HepG2 (cell line): ENCODE measurements at regions not wholly inside any gene's neighbourhood (a gene's known extent, or its start where the extent isn't known, plus 50 kb on each side); places are given as distances from the start of the nearest gene placed in this dataset.

Experiments
- ATAC-seq: fragments of 200-7000 bp; cut with Tn5 transposase; 3 replicates; pipeline ENCODE4 v1.9.1; 2020; ENCODE audit warnings: mild to moderate bottlenecking, moderate library complexity
- BruUV-seq: library from RNA; stranded (reverse); fragments of 400-500 nt; replicated peaks from 2 replicates; lab custom pipeline; 2021; lab: Mats Ljungman, UMichigan
- CTCF ChIA-PET: fragments of 300-600 bp; formaldehyde crosslinking; extraction: SDS; loops from one replicate; lab custom pipeline; 2021; ENCODE audit warnings: low total read pairs, inconsistent platforms, low intra/inter-chr PET ratio; lab: Yijun Ruan, JAX
- POLR2A ChIA-PET: fragments of 350-600 bp; sonication (Branson Sonifier 250); formaldehyde crosslinking; loops from one replicate; lab custom pipeline; 2020; ENCODE audit warnings: antibody characterized with exemption, inconsistent platforms; lab: Yijun Ruan, JAX
- DNase-seq: peaks from one replicate; pipeline ENCODE4 v3.0.0-alpha.2; 2015; ENCODE audit warnings: low spot score
- FAIRE-seq: peaks from 3 replicates; lab custom pipeline; 2011; peaks lifted over from hg19 to GRCh38; lab: Jason Lieb, UNC
- H2AFZ ChIP-seq: one replicate; pipeline ENCODE4 v1.6.1; 2011; ENCODE audit warnings: low read length, inconsistent platforms
- H3K27ac ChIP-seq: fragments of 300-600 bp; 3 replicates; pipeline ENCODE4 v1.8.0; 2011; ENCODE audit warnings: mixed run types, mild to moderate bottlenecking, mixed read lengths, low read length, inconsistent platforms; ENCODE audit not compliant: insufficient read depth; ENCODE audit errors: extremely low read length
- H3K27me3 ChIP-seq, 2 experiments: fragments of 200-600 bp in 1 of 2; 2 replicates in 1 of 2; 3 replicates in 1 of 2; pipeline versions ENCODE4 v1.6.0 to v1.8.0; 2011; ENCODE audit warnings: low read length in 2 of 2, mild to moderate bottlenecking in 2 of 2, moderate library complexity in 2 of 2, inconsistent platforms in 1 of 2; ENCODE audit not compliant: insufficient read depth in 2 of 2, control insufficient read depth in 1 of 2
- H3K36me3 ChIP-seq, 2 experiments: fragments of 200-600 bp in 1 of 2; replicated peaks in 1 of 2; 2 replicates in 1 of 2; 3 replicates in 1 of 2; pipeline versions ENCODE4 v1.5.1 to v1.8.0; 2011; ENCODE audit warnings: low read length in 2 of 2, inconsistent platforms in 1 of 2; ENCODE audit not compliant: insufficient read depth in 2 of 2, control insufficient read depth in 1 of 2
- H3K4me1 ChIP-seq: 2 replicates; pipeline ENCODE4 v1.5.1; 2012; ENCODE audit warnings: low read length, inconsistent platforms; ENCODE audit not compliant: insufficient read depth
- H3K4me2 ChIP-seq: 2 replicates; pipeline ENCODE4 v1.6.0; 2011; ENCODE audit warnings: low read depth, low read length, inconsistent platforms
- H3K4me3 ChIP-seq, 3 experiments: fragments of 200-600 bp in 1 of 3; sonication (generic), shearing (Covaris generic) in 1 of 3; replicated peaks in 1 of 3; 2 replicates each; pipeline ENCODE4 v1.5.1; 2011 to 2016; ENCODE audit warnings: low read length in 3 of 3, inconsistent platforms in 2 of 3, low read depth in 2 of 3, mild to moderate bottlenecking in 2 of 3, control low read depth in 1 of 3, mixed read lengths in 1 of 3; ENCODE audit not compliant: insufficient read depth in 1 of 3
- H3K79me2 ChIP-seq: one replicate; pipeline ENCODE4 v1.6.1; 2011; ENCODE audit warnings: low read length, inconsistent platforms; ENCODE audit not compliant: insufficient read depth
- H3K9ac ChIP-seq: 2 replicates; pipeline ENCODE4 v1.6.0; 2011; ENCODE audit warnings: mild to moderate bottlenecking, low read depth, low read length, inconsistent platforms; ENCODE audit not compliant: insufficient read depth
- H3K9me3 ChIP-seq: 2 replicates; pipeline ENCODE4 v1.5.1; 2012; ENCODE audit warnings: mild to moderate bottlenecking, low read length
- H4K20me1 ChIP-seq: 2 replicates; pipeline ENCODE4 v1.6.0; 2011; ENCODE audit warnings: inconsistent platforms, mild to moderate bottlenecking, low read length, moderate library complexity; ENCODE audit not compliant: insufficient read depth
- ATF1 ChIP-seq: IDR thresholded peaks from 2 replicates; pipeline ENCODE4 v1.6.1; 2016; ENCODE audit warnings: mild to moderate bottlenecking, control low read depth
- BRD4 ChIP-seq: sonication (generic); formaldehyde crosslinking; IDR thresholded peaks from 2 replicates; pipeline ENCODE4 v1.4.0; 2020; ENCODE audit warnings: missing genetic modification reagents
- DDIT3 ChIP-seq: sonication (generic); formaldehyde crosslinking; IDR thresholded peaks from 2 replicates; pipeline ENCODE4 v1.4.0; 2020; ENCODE audit warnings: mild to moderate bottlenecking, missing genetic modification reagents
- E2F1 ChIP-seq: sonication (generic); formaldehyde crosslinking; IDR thresholded peaks from 2 replicates; pipeline ENCODE4 v1.5.0; 2020; ENCODE audit warnings: missing genetic modification reagents
- IRF1 ChIP-seq: sonication (generic); formaldehyde crosslinking; IDR thresholded peaks from 2 replicates; pipeline ENCODE4 v1.4.0; 2020; ENCODE audit warnings: low read depth, mild to moderate bottlenecking, missing genetic modification reagents
- MZF1 ChIP-seq: sonication (generic); formaldehyde crosslinking; IDR thresholded peaks from 2 replicates; pipeline ENCODE4 v1.8.1; 2023; ENCODE audit warnings: mild to moderate bottlenecking, missing genetic modification reagents, borderline replicate concordance
- PHB2 ChIP-seq: fragments of 450-650 bp; IDR thresholded peaks from 2 replicates; pipeline ENCODE4 v1.6.1; 2018; ENCODE audit not compliant: partially characterized antibody
- RBFOX2 ChIP-seq: fragments of 200-400 bp; formaldehyde crosslinking; IDR thresholded peaks from 2 replicates; pipeline ENCODE4 v1.6.1; 2017; ENCODE audit warnings: low read depth, mild to moderate bottlenecking, low read length
- RBM39 ChIP-seq: fragments of 200-400 bp; formaldehyde crosslinking; IDR thresholded peaks from one replicate; pipeline ENCODE4 v1.6.1; 2018; ENCODE audit warnings: antibody characterized with exemption, mild to moderate bottlenecking, low read depth, low read length; ENCODE audit not compliant: poor library complexity, severe bottlenecking
- SATB2 ChIP-seq: sonication (generic); formaldehyde crosslinking; IDR thresholded peaks from 2 replicates; pipeline ENCODE4 v1.5.0; 2020; ENCODE audit warnings: missing genetic modification reagents
- SRY ChIP-seq: sonication (generic); formaldehyde crosslinking; IDR thresholded peaks from 2 replicates; pipeline ENCODE4 v1.8.0; 2022; ENCODE audit warnings: mild to moderate bottlenecking, missing genetic modification reagents
- TEAD2 ChIP-seq: sonication (generic); formaldehyde crosslinking; IDR thresholded peaks from 2 replicates; pipeline ENCODE4 v1.9.0; 2021; ENCODE audit warnings: missing genetic modification reagents
- ZEB1 ChIP-seq: IDR thresholded peaks from 2 replicates; pipeline ENCODE4 v1.6.1; 2012; ENCODE audit warnings: mild to moderate bottlenecking, low read depth, inconsistent platforms; ENCODE audit not compliant: insufficient replicate concordance
- ZFP90 ChIP-seq: sonication (generic); formaldehyde crosslinking; IDR thresholded peaks from 2 replicates; pipeline ENCODE4 v1.8.0; 2022; ENCODE audit warnings: missing genetic modification reagents, mild to moderate bottlenecking, inconsistent platforms, borderline replicate concordance
- ZNF10 ChIP-seq: sonication (generic); formaldehyde crosslinking; IDR thresholded peaks from 2 replicates; pipeline ENCODE4 v1.4.0; 2020; ENCODE audit warnings: mild to moderate bottlenecking, low read depth, missing genetic modification reagents, borderline replicate concordance
- ZNF136 ChIP-seq: sonication (generic); formaldehyde crosslinking; IDR thresholded peaks from 2 replicates; pipeline ENCODE4 v1.8.1; 2022; ENCODE audit warnings: low read depth, mild to moderate bottlenecking, moderate library complexity, missing genetic modification reagents
- ZNF253 ChIP-seq: sonication (generic); formaldehyde crosslinking; IDR thresholded peaks from 2 replicates; pipeline ENCODE4 v1.8.0; 2022; ENCODE audit warnings: mild to moderate bottlenecking, missing genetic modification reagents, borderline replicate concordance
- ZNF34 ChIP-seq: sonication (generic); formaldehyde crosslinking; IDR thresholded peaks from 2 replicates; pipeline ENCODE4 v1.4.0; 2020; ENCODE audit warnings: mild to moderate bottlenecking, missing genetic modification reagents, borderline replicate concordance
- ZNF562 ChIP-seq: sonication (generic); formaldehyde crosslinking; IDR thresholded peaks from 2 replicates; pipeline ENCODE4 v1.8.0; 2022; ENCODE audit warnings: missing genetic modification reagents, borderline replicate concordance
- ZNF761 ChIP-seq: sonication (generic); formaldehyde crosslinking; conservative IDR thresholded peaks from 2 replicates; pipeline ENCODE4 v1.4.0; 2020; ENCODE audit warnings: mild to moderate bottlenecking, missing genetic modification reagents
- WGBS: methylation state at CpG from one replicate; pipeline ENCODE4 v1.1.6; 2017; ENCODE audit warnings: low lambda C conversion rate; 5-methylcytosine and 5-hydroxymethylcytosine counted together
- in situ Hi-C: cut with HindIII; loops from 2 replicates; pipeline ENCODE4 v1.10.0; 2017; ENCODE audit warnings: low pct_unique_long_range_greater_than_20kb; ENCODE audit not compliant: extremely low pct_ligation_motif_present
- intact Hi-C: fragments of 100-400 bp; cut with micrococcal nuclease; formaldehyde crosslinking; loops from one replicate; pipeline ENCODE4 v1.10.0; 2022; ENCODE audit not compliant: unreplicated experiment

GRCh38 chr5:67752357-67752708 is 463.2 kb upstream of the PIK3R1 start:
- Histone ChIP-seq H3K4me2 (no peak overlapping the region), H4K20me1 (no peaks in the 10 kb centered on the region), H3K27ac (no peak overlapping the region), H3K36me3 (no peaks in the 10 kb centered on the region), H3K79me2 (no peaks in the 10 kb centered on the region), H2AFZ (no peak overlapping the region), H3K27me3 (no peaks in the 10 kb centered on the region), H3K9ac (no peak overlapping the region), H3K4me1 (peaks cover 41% of the 10 kb centered on the region), H3K4me3 (no peak overlapping the region), H3K9me3 (peaks cover 19% of the 10 kb centered on the region; the same call in 1 of the 2 replicates)
- ChIA-PET POLR2A (interaction anchor here (1.4 to 2.0 kb wide), 2 partner anchors 18 to 20 kb away, joined by 6 to 16 read pairs; no protein-coding TSS in a partner anchor), CTCF (no interaction called here)
- in situ Hi-C loops (no loop called here), intact Hi-C loops (no loop called here)
- ATAC-seq (no peak), FAIRE-seq (no peak), DNase-seq (no peak)
- 100% methylated on average over 2 of the region's 2 CpGs for WGBS
- BruUV-seq = no TSS peak
- TF ChIP-seq BRD4 (CRISPR knock-in tag) = no peak
- no peak for TF ChIP-seq ZNF10
- TF ChIP-seq E2F1 (CRISPR knock-in tag) = no peak
- TF ChIP-seq ZNF136 (CRISPR knock-in tag) = no peak
- no peak for TF ChIP-seq SATB2 (CRISPR knock-in tag)
- no peak for TF ChIP-seq ATF1 (CRISPR knock-in tag)
- no peak for TF ChIP-seq ZNF562 (CRISPR knock-in tag)
- TF ChIP-seq DDIT3 (CRISPR knock-in tag) = no peak
- no peak for TF ChIP-seq ZNF253 (CRISPR knock-in tag)
- TF ChIP-seq SRY (CRISPR knock-in tag) = no peak
- TF ChIP-seq RBM39 = no peak
- TF ChIP-seq ZNF761 (CRISPR knock-in tag) = no peak
- no peak for TF ChIP-seq PHB2
- TF ChIP-seq ZNF34 (CRISPR knock-in tag) = no peak
- no peak for TF ChIP-seq ZEB1
- no peak for TF ChIP-seq RBFOX2
- TF ChIP-seq TEAD2 (CRISPR knock-in tag) = no peak
- no peak for TF ChIP-seq ZFP90 (CRISPR knock-in tag)
- TF ChIP-seq MZF1 (CRISPR knock-in tag) = no peak
- TF ChIP-seq IRF1 = no peak
